ENCODE measurements at regions not wholly inside any gene's neighbourhood (a gene's known extent, or its start where the extent isn't known, plus 50 kb on each side); places are given as distances from the start of the nearest gene placed in this dataset.
A peak's percentile ranks its signal among the peaks of the same experiment; 100 is the strongest.
"Not testable (repeated sequence)": the region's sequence is repeated elsewhere in the genome, so short reads cannot be mapped to it uniquely, and the experiment has no call there.

GRCh38 chr4:138656990-138657389, 358.6 kb upstream of the NOCT start:
- no peak for DNase-seq

- no peak for DNase-seq
These were observed 359.6 kb upstream of the NOCT start for GRCh38 chr4:138655985-138656384.

DNA sequence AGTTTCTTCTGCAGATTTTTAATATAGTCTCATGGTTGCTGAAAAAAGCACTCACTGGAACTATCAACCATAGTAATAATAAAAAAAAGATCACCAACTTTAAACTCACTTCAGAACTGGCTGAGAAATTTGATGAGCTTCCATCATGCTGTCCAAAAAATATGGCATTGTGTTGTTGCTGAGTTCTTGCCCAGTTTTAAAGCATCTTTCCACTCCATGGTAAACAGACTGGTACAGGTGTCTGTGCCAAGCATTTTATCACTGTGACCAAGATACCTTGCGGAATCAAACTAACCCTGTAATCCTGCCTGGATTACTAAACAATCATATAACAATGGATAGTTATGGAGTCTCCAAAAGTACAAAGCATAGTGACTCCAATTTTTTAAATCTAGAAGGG, 360.3 kb upstream of the NOCT start:
- no peak for DNase-seq

DNA sequence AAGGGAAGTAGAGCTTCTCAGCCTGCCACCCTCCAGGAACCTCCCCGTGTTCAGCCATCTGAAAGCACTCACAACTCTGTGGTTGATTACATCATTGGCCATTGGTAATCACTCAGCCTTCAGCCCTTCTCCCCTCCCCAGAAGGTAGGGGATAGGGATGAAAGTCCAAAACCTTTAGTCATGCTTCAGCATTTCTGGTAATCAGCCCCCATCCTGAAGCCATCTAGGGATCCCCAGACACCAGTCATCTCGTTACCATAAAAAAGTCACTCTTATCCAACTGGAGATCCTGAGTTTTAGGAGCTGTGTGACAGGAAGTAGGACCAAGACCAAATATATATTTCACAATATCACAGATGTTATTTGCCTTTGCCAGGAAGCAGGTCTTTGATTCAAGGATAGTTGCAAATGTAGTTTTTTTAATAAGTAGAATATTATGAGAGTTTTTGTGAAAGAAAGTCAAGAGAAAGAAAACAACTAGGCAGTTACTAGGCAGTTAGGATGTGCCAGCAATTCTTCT, 364.6 kb upstream of the NOCT start:
- DNase-seq = peak; percentile 59 to 66

GRCh38 chr4:138650495-138650894, 365.1 kb upstream of the NOCT start:
- DNase-seq = no peak

DNA sequence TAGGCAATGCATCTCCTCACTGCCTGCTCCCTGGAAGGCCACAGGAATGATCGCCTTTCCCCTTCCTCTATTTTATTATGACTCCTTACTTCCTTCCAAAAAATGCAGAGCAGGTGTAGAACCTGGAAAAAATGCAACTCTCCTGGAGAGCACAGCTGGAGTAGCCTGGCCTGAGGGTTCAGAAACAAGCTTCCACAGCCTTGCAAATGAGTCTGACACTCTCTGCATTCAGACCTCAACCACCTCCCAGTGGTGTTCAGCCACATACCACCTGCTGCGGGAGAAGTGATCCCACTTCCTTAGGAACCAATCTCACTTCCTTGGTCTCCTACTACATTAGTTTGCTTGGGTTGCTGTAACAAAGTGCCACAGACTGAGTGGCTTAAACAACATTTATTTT, 368.1 kb upstream of the NOCT start:
- DNase-seq = no peak

DNA sequence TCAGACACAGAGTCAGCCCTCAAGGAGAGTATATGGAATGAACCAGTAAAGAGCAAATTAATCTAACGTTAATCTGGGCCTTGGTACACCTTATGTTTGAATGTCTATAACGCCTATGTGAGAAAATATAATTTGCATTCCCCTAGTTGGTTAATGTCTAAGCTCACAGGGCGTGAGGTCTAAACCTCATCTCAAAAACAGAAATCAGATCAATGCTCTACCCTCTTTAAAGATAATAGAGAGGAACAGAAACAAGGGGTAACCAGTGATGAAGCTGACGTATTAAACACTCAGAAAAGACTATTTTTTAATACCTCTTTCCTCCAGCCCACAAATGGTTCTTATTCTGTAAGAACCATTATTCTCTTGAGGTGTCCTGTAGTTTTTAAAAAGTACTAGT, 369.2 kb upstream of the NOCT start:
- DNase-seq = no peak

DNA sequence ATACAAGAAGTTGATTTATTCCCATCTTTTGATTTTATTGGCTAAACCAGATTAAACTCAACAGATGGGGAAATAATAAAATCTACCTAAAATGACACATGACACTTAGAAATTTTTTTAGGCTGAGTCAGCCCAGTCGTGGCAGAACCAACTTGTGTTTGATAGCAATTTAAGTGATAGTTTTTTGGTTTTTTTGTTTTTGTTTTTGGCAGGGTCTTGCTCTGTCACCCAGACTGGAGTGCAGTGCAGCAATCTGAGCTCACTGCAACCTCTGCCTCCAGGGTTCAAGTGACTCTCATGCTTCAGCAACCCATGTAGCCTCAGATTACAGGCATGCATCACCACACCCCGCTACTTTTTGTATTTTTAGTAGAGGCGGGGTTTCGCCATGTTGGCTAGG, 370.3 kb upstream of the NOCT start:
- DNase-seq = no peak

DNA sequence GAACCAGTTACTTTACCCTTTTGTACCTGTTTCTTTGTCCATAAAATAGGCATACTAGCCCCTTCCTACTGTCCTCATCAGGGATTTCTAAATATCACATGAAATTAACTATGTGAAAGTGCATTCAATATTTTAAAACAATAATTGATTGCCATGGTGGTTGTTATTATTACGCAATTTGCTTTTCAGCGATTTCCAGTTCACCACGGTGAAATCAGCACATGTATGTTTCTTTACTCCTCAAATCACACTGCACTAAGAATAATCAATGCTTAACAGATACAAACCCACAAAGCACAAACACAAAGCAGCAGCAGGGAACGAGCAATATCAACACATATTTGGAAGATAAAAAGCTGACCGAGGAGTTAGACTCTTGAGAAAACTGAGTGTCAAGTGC, 371.3 kb upstream of the NOCT start:
- no peak for DNase-seq

DNA sequence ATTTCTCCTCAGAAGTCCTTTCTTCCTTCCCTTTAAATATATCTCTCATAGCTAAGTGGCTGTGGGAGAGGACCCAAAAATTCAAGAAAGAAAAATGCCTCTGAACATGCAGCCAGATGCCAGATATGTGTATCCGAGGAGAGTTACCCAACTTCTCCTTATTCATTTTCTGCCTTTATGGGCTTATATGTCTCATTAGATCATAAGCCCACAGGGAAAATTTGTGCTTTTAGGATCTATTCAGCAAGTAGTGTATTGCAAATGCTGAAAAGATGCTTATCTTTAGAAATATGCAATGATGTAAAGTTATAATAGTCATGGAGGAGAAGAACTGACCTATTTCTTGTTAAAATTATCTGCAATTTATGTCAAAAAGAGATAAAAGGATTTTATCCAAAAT, 371.8 kb upstream of the NOCT start:
- no peak for DNase-seq

GRCh38 chr4:138639018-138639741, 376.4 kb upstream of the NOCT start:
- no peak for DNase-seq

DNA sequence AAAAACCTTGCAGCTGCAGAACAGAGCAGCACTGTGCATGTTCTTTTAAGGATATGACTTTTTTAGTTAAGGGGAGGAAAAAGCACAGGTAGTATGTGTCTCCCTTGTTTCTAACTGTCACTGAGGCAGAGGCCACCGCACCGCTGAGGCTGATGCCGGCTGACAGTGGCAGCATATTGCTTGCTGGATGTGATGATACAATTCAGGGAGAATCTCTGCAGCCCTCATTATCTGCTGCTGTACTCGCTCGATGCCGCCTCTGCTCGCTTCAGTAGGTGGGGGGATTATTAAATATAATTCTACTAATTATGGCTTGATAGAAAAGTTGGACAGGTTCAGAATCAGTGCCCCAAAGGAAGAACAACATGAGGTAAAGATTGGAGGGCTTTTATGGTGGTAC, 378.8 kb upstream of the NOCT start:
- DNase-seq = no peak

- DNase-seq = no peak
These were observed 380.7 kb upstream of the NOCT start for GRCh38 chr4:138634915-138635314.

GRCh38 chr4:138633580-138633904, 382.0 kb upstream of the NOCT start:
- no peak for DNase-seq

DNA sequence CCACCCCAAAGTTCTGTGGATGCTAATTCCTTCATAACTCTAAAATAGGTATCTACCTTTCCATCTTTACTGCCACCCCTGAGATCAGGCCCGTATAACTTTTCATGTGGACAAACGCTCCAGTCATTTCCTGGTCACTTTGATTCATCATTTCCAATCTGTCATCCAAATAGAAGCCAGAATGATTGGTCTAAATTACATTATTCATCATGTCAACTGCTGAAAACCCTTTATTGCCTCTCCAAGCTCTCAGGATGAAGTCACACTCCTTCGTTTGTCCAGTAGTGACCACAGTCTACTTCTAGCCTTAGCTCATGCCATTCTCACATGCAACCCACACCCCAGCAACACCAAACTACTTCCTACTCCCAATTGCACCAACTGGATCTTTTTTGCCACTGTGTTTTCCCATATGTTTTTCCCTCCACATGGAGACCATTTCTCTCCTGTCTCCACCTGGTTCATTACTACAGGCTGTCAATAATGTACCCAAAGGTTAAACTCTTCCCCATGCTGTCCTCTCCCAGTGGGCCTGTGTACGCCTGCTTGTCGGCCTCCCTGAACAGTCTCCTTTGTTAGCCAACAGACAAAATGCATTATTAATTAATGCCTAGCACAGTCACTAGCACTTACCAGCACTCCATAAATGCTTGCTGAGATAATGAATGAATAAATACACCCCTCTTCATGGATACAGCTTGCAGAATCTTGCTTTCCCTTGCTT, 382.6 kb upstream of the NOCT start:
- no peak for DNase-seq

DNA sequence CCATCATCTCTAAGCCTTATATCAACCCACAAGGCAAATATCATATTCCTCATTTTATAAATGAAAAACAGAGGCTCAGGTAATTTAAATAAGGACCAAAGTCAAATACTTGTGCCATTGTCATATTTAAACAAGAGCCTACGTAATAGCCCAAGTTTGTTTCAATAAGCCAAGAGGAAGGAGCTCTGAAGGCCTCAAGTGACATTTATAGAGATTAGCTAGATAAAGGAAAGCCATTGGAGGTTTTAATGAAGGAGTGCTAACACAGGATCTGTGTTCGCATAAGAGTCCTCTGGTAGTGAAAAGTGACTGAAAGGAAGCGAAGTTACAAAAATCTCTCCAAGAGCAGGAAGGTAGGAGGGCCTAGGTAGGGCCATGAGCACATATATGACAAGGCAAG, 384.9 kb upstream of the NOCT start:
- DNase-seq = no peak

DNA sequence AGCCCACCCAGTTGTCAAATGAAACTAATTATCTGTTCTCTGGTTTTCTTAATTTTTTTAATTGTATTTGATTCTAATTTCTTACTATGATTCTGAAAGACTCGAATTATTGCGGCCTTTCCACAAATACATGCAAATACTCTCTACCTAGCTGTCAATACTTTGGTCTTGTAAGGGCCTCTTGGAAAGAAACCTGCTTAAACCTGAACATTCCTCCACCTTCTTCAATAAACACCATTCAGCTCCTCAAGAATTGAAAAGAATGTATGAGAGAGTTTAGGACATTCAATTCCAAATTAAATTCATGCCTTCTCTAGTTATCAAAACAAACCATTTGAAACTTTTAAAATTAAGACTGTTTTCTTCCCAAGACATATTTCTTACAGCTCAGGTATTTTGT, 385.9 kb upstream of the NOCT start:
- DNase-seq = no peak

- DNase-seq = no peak
These were observed 384.9 kb upstream of the SLC7A11 start for GRCh38 chr4:138627096-138627495.

DNA sequence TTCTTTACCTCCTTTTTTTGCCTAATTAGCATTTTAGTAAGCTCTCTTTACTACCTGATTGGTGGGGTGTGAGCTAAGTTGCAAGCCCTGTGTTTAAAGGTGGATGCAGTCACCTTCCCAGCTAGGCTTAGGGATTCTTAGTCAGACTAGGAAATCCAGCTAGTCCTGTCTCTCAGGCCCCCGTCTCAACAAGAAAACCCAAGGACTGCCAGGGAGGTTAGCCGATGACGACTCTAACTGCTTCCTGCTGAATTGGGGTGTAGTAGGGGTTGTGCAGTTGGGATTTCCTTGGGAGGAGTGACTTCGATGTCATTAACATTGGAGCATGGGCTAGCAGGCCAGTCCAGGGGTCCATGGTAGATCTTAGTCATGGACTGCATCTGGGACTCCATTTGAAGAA, 380.2 kb upstream of the SLC7A11 start:
- not testable (repeated sequence) for DNase-seq

DNA sequence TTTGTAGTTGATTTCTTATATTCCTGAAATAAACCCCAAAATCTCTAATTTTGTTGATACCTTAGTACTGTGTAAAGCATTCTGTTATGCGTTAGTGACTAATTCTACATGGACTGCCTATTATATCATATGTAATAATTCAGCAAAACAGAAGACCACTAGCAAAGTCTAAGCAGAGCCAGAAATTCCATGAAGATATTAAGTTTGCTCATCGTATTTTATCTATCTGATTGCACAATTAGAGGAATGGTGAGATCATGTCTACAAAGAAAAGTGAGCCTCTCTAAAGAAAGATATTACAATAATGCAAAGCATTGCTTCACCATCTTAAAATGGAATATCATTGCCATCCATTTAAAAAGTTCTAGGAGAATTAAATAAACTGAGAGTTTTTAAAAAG, 374.6 kb upstream of the SLC7A11 start:
- no peak for DNase-seq

DNA sequence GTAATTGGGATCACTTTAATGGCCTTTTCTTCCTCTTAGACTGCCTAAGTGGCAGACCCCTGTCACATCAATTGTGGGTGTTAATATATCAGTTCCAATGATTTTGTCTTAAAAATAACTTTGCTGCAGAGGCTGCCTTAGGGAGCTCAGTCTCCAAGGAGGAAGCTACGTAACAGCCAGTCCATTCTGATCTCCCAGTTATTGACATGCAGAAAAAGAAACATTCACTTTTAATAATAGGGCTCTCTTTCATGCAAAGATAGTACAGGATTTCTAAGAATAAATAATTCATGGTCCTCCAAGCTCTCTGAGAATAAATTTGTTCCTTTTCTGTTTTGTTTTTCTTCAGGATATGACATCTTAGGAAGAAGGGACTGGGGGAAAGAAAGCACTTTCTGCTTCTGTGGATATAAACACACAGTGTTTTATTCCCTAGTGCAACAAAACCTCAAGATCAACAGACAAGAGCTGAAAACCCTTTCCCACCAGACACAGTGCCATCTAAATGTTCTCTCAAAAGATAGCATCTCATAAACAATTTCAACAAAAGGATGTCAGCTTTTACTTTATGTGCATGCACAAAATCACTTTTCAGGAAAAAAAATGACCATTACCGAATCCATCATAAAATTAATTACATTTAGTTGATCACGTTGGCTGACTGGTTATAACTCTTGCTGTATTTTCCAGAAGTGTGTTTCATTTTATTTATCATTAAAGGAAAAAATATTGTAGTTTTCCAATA, 372.4 kb upstream of the SLC7A11 start:
- DNase-seq = no peak

GRCh38 chr4:138612428-138612827, 370.3 kb upstream of the SLC7A11 start:
- no peak for DNase-seq

- DNase-seq = no peak
These were observed 369.6 kb upstream of the SLC7A11 start for GRCh38 chr4:138611721-138612120.

DNA sequence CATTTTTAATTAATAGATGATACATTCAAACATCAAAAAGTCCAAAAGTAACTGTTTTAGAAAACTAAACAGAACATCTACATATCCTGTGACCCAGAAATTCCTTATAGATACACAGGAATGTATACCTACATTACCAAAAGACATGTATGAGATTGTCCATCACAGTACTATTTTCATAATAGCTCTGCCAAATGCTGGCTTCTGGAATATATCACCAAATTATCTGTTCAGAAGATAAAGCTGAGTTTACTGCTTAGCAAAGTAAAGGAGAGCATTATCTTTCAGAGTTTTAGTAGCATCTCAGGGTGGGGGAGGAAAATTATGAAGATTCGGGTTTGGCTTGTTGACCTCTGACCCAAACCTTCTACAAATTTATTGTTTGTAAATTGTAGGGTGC, 368.9 kb upstream of the SLC7A11 start:
- DNase-seq = no peak

Data from AML-193 (cell line).